H1 (cell line): ENCODE measurements at regions not wholly inside any gene's neighbourhood (a gene's known extent, or its start where the extent isn't known, plus 50 kb on each side); places are given as distances from the start of the nearest gene placed in this dataset.

Source experiments
- CEBPB ChIP-seq: IDR thresholded peaks from 2 replicates; pipeline ENCODE4 v1.6.1; 2012; ENCODE audit warnings: low read depth, low read length
- JUND ChIP-seq: IDR thresholded peaks from 2 replicates; pipeline ENCODE4 v1.6.1; 2011; ENCODE audit warnings: mild to moderate bottlenecking, improper control_type of control experiment, low read length
- NANOG ChIP-seq: IDR thresholded peaks from 2 replicates; pipeline ENCODE4 v1.6.1; 2011; ENCODE audit warnings: low read length, low read depth, mild to moderate bottlenecking, inconsistent platforms; ENCODE audit not compliant: insufficient read depth, poor library complexity, severe bottlenecking
- TEAD4 ChIP-seq: IDR thresholded peaks from 2 replicates; pipeline ENCODE4 v1.6.1; 2012; ENCODE audit warnings: low read depth, low read length, inconsistent platforms, mixed read lengths

GRCh38 chr22:49380095-49380827 lies 447.4 kb downstream of the BRD1 start (continued):
- TF ChIP-seq TEAD4 (no peak), CEBPB (no peak), NANOG (no peak), JUND (no peak)
